NT2/D1 (cell line): ENCODE measurements at regions not wholly inside any gene's neighbourhood (a gene's known extent, or its start where the extent isn't known, plus 50 kb on each side); places are given as distances from the start of the nearest gene placed in this dataset.

Experiments
- YY1 ChIP-seq: IDR thresholded peaks from 2 replicates; pipeline ENCODE4 v1.6.1; 2011; ENCODE audit not compliant: insufficient read length, insufficient read depth
- ZNF274 ChIP-seq: IDR thresholded peaks from 2 replicates; pipeline ENCODE4 v1.6.1; 2011; ENCODE audit warnings: mild to moderate bottlenecking, low read depth, low read length

DNA sequence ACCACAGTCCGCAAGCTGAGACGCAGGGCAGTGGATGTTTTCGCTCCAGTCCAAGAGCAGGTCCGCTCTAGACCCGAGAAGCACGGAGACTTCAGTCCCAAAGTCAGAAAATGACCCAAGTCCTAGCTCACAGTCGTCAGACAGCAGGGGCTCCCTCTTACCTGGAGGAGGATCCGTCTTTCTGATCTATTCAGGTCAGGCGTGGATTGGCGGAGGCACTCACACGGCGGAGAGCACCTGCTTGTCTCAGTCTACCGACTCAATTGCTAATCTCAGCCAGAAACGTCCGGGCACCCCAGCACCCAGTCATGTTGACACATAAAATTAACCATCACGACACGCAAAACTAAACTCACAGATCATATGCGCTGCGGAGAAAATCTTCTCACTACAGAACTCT is 285.3 kb upstream of the CDH4 start:
- TF ChIP-seq YY1 (no peak), ZNF274 (no peak)
